ENCODE measurements at regions not wholly inside any gene's neighbourhood (a gene's known extent, or its start where the extent isn't known, plus 50 kb on each side); places are given as distances from the start of the nearest gene placed in this dataset.

- POLR2A ChIA-PET: no interaction called here
- FAIRE-seq: no peak
- Histone ChIP-seq H3K27ac (ENCODE audit: extremely low read length, insufficient read depth, low read length) (no peak overlapping the region), H3K36me3 (replicated peaks in 1 of 2; ENCODE audit: control insufficient read depth in 1 of 2, insufficient read depth in 2 of 2, low read length in 2 of 2) (no peaks in the 10 kb centered on the region), H3K4me3 (replicated peaks in 1 of 3; ENCODE audit: insufficient read depth in 1 of 3, low read depth in 2 of 3, low read length in 3 of 3) (no peak overlapping the region), H3K79me2 (ENCODE audit: insufficient read depth, low read length) (no peaks in the 10 kb centered on the region), H3K4me2 (ENCODE audit: low read depth, low read length) (no peak overlapping the region), H4K20me1 (ENCODE audit: insufficient read depth, low read length) (no peaks in the 10 kb centered on the region), H2AFZ (ENCODE audit: low read length) (no peak overlapping the region), H3K4me1 (ENCODE audit: insufficient read depth, low read length) (peaks cover 10% of the 10 kb centered on the region), H3K9me3 (ENCODE audit: low read length) (no peaks in the 10 kb centered on the region), H3K27me3 (ENCODE audit: control insufficient read depth in 1 of 2, insufficient read depth in 2 of 2, low read length in 2 of 2) (no peaks in the 10 kb centered on the region), H3K9ac (ENCODE audit: insufficient read depth, low read depth, low read length) (no peak overlapping the region)
- BruUV-seq (replicated peaks): no TSS peak
- intact Hi-C loops (cut with micrococcal nuclease; ENCODE audit: unreplicated experiment) (loop anchor here (5.0 kb wide), 1 partner anchor 81 kb away; no protein-coding TSS in a partner anchor), in situ Hi-C loops (cut with HindIII; ENCODE audit: extremely low pct_ligation_motif_present, low pct_unique_long_range_greater_than_20kb) (no loop called here)
- ATAC-seq: no peak
- CTCF ChIA-PET (ENCODE audit: low intra/inter-chr PET ratio, low total read pairs): no interaction called here
- no peak for TF ChIP-seq IKZF4 (CRISPR knock-in tag; IDR thresholded peaks at IDR 0.05; ENCODE audit: borderline replicate concordance, low read depth, not compliant biosample characterization)
- TF ChIP-seq ZNF468 (CRISPR knock-in tag; IDR thresholded peaks at IDR 0.05): no peak
- TF ChIP-seq, protein P1, sequence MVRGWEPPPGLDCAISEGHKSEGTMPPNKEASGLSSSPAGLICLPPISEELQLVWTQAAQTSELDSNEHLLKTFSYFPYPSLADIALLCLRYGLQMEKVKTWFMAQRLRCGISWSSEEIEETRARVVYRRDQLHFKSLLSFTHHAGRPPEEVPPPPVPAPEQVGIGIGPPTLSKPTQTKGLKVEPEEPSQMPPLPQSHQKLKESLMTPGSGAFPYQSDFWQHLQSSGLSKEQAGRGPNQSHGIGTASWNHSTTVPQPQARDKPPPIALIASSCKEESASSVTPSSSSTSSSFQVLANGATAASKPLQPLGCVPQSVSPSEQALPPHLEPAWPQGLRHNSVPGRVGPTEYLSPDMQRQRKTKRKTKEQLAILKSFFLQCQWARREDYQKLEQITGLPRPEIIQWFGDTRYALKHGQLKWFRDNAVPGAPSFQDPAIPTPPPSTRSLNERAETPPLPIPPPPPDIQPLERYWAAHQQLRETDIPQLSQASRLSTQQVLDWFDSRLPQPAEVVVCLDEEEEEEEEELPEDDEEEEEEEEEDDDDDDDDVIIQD (CRISPR knock-in tag; IDR thresholded peaks at IDR 0.05; ENCODE audit: low read depth): no peak
- TF ChIP-seq NCOA1 (CRISPR knock-in tag; IDR thresholded peaks at IDR 0.05): no peak
- TF ChIP-seq KAT7 (CRISPR knock-in tag; IDR thresholded peaks at IDR 0.05; ENCODE audit: borderline replicate concordance): no peak
- no peak for TF ChIP-seq ZGPAT (CRISPR knock-in tag; IDR thresholded peaks at IDR 0.05)
- no peak for TF ChIP-seq HNRNPL (IDR thresholded peaks at IDR 0.05; ENCODE audit: low read depth, low read length)
- TF ChIP-seq HOXA7 (CRISPR knock-in tag; IDR thresholded peaks at IDR 0.05): no peak
- TF ChIP-seq, protein P2, sequence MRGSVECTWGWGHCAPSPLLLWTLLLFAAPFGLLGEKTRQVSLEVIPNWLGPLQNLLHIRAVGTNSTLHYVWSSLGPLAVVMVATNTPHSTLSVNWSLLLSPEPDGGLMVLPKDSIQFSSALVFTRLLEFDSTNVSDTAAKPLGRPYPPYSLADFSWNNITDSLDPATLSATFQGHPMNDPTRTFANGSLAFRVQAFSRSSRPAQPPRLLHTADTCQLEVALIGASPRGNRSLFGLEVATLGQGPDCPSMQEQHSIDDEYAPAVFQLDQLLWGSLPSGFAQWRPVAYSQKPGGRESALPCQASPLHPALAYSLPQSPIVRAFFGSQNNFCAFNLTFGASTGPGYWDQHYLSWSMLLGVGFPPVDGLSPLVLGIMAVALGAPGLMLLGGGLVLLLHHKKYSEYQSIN (CRISPR knock-in tag; IDR thresholded peaks at IDR 0.05; ENCODE audit: borderline replicate concordance): no peak
- TF ChIP-seq ZNF260 (CRISPR knock-in tag; IDR thresholded peaks at IDR 0.05; ENCODE audit: borderline replicate concordance, low read depth): no peak
- no peak for TF ChIP-seq NFE2L1 (CRISPR knock-in tag; IDR thresholded peaks at IDR 0.05; ENCODE audit: borderline replicate concordance)
- no peak for TF ChIP-seq KLF15 (CRISPR knock-in tag; IDR thresholded peaks at IDR 0.05; ENCODE audit: borderline replicate concordance)
- no peak for TF ChIP-seq MTF2 (CRISPR knock-in tag; IDR thresholded peaks at IDR 0.05; ENCODE audit: borderline replicate concordance)
- TF ChIP-seq SSRP1 (CRISPR knock-in tag; IDR thresholded peaks at IDR 0.05): no peak
- TF ChIP-seq WIZ (CRISPR knock-in tag; IDR thresholded peaks at IDR 0.05): no peak
- DNase-seq (ENCODE audit: low spot score): no peak
- WGBS (ENCODE audit: low lambda C conversion rate): 42% methylated on average over 6 of the region's 6 CpGs
Measured at GRCh38 chr20:10863337-10864060, 189.7 kb upstream of the JAG1 start.
